Activated CD4-positive, alpha-beta T cell treated with anti-CD3 and anti-CD28 coated beads, Interleukin-10, Interleukin-2, amounts not matched to agents 100 ng/mL and 50 ng/mL, durations not matched to agents 16 hours and 8 hours (primary cell): ENCODE measurements at regions not wholly inside any gene's neighbourhood (a gene's known extent, or its start where the extent isn't known, plus 50 kb on each side); places are given as distances from the start of the nearest gene placed in this dataset.

Source experiments
- DNase-seq: peaks from one replicate; pipeline ENCODE4 v3.0.0-alpha.2; 2020

GRCh38 chr6:40312213-40313015 is 274.8 kb downstream of the LRFN2 start:
- DNase-seq = no peak

DNA sequence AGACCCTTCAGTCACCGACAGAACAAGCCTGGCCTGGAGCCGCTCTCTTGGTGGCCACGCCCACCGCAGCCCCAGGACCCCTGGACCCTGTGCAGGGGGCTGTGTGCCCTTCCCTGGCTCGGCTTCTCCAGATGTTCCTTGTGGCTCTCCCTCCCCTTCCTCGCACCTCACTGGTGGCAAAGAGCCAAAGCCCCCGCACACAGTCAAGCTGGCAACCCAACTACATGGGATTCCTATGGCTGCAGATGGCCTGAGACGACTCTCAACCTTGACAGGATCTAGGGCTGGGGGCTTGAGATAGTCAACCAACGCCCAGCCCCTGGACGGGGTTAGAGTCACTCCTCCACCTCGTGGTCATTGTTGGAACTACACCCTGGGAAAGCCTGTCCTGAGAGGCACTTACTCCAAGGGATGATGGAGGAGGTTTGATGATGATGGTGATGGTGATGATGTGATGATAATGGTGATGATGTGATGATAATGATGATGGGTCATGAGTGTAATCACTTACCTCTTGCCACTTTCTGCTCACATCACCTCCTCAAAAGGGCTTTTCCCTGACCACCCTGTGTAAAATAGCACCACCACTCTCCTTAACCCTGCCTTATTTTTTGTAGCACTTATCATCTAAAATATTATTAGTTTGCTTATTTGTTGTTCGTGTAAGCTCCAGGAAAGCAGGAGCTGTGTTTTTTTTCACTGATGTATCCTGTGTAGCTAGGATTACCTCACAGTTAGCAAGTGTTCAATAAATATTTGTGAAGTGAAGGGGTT is 278.4 kb downstream of the LRFN2 start:
- DNase-seq = peak; percentile 62

DNA sequence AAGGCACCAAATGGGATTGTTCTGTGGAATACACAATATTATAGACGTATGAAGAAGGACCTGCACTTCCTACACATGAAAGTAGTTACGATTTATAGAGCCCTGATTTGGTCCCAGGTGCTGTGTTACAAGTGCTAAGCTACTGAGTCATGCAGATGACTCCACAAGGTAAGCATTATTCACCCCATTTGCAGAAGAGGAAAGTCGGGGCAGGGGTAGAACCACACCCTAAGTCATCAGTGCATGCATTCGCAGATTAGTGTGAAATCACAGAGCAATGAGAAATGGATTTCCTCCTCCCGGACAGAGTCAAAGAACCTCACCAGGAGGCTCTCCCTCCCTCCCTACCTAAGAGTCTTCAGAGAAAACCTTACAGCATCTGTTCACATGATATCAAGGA is 279.5 kb downstream of the LRFN2 start:
- no peak for DNase-seq

DNA sequence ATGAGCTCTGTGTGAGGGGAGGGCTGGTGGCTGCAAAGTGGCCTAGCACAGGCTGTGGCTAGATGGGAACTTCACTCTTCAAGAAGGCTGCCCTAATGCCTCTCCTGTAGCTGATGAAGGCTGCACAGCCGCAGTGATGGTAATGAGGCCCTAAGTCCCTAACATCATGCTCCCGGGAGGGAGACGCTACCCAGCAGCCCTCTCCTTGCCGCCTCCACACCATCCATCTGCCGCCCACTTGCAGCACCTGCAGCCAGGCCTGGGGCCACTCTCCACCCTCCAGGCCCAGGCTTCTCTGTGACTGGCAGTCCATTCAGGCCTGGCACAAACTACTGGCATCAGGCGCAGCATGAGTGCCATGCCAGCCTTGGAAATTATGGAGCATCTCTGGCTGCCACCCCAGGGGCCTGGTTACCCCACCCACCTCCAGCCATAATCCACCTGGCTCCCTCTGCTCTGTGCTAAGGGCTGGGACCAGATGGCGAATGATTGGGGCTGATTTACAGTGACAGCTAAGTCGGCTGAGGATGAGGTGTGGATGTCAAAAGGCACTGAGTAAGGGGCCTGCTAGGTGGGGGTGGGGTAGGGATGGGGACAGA is 284.2 kb downstream of the LRFN2 start:
- DNase-seq = no peak

- no peak for DNase-seq
Measured at GRCh38 chr6:40299681-40300080, 287.5 kb downstream of the LRFN2 start.

DNA sequence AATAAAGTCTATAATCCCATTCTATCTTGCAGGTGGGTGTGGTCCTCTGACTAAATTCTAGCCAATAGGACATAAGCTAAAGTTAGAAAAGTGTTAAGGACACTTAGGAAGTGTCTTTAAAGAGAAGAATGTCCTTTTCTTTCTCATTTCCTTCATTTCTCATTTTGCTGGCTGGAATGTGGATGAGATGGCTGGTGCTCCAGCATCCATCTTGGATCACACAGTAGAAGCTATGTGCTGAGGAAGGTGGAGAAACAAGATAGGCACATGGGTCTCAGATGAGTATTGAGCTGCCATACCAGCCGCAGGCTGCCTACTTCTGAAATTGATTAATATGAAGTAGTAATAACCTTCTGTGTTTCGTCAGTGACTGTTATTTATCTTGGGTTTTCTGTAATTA is 289.0 kb downstream of the LRFN2 start:
- no peak for DNase-seq

GRCh38 chr6:40295251-40295950 is 291.8 kb downstream of the LRFN2 start:
- no peak for DNase-seq

DNA sequence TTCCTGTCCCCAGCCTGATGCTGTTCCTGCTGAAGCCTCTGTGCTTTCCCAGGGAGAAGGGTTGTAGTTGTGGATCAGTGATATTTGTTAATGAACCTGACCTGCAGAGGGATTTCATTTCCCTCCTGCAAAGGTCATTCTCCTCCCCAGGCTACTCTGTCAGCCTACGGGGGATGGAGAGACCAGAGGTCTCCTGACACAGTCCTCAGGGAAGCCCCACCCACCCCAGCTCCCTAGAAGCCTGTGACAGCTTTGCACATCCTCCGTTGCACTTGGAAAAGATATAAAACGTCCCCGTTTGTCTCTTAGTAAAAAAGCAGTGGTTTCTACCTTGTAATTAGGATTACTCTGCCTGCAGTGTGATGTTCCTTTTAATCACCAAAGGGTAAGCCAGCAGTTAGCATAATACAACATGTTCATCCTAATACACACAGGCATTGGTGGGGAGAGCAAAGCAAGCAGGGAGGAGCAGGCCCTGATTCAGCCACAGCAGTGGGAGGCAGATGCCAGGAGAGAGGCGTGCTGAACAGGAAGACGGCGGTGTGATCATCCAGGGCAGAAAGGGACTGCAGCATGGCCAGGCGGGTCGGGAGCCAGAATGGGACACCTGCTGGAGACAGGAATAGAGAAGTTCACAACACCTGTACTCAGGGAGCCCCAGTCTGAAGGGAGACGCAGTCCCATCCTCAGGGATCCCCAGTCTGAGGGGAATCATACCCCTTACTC is 293.5 kb downstream of the LRFN2 start:
- DNase-seq = no peak

- DNase-seq = no peak
Measured at GRCh38 chr6:40293060-40293459, 294.1 kb downstream of the LRFN2 start.

GRCh38 chr6:40290816-40291215 is 296.3 kb downstream of the LRFN2 start:
- DNase-seq = no peak

DNA sequence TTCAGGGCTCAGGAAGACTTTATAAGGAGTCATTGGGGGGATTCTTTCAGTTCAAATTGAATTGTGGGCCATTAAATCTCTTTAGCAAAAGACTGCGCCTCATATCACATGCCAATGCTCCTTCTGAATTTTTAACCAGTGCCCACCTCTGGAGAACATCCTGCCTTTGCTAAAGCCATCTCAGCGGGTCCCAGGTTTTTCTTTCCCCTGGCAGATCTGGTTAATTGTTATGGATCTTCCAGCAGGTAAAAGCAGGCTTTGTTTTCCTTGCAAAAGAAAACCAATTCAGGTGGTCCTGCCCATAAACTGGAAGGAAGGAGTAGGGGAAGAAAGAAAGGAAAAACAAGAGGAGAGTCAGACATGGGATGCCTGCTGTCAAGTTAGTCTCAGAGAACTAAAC is 298.2 kb downstream of the LRFN2 start:
- DNase-seq = no peak

DNA sequence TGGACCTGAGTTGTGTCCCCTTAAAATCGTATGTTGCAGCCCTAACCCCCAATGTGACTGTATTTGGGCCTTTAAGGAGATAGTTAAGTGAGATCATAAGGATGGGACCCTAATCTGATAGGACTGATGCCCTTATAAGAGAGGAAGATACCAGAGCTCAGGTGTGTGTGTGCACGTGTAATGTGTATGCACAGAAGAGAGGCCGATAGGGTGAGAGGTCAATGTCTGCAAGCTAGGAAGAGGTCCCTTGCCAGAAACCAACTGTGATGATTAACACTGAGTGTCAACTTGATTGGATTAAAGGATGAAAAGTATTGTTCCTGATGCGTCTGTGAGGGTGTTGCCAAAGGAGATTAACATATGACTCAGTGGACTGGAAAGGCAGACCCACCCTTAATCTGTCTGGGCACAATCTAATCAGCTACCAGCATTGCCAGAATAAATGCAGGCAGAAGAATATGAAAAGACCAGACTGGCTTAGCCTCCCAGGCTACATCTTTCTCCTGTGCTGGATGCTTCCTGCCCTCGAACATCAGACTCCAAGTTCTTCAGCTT is 299.8 kb downstream of the LRFN2 start:
- no peak for DNase-seq

- DNase-seq = no peak
Measured at GRCh38 chr6:40286721-40287120, 300.4 kb downstream of the LRFN2 start.

GRCh38 chr6:40285996-40286395 is 301.2 kb downstream of the LRFN2 start:
- no peak for DNase-seq

DNA sequence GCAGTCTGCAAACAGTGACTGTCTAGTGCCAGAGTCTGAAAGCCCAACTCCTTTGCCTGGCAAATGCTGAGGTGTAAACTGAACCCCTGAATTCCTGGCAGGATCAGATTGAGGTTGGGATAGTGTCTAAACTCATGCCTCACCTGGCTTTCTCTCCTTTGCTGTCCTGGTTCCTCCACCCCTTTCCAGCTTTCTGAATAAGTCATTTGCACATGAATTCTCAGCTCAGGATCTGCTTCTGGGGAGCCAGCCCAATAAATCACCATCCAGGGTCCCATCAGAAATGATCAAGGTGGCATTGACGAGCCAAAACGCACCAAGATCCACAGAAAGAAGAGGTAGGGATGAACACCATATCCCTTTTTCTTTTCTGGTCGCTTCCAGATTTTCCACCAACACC is 301.6 kb downstream of the LRFN2 start:
- DNase-seq = no peak

- no peak for DNase-seq
Measured at GRCh38 chr6:40282986-40283385, 304.2 kb downstream of the LRFN2 start.

DNA sequence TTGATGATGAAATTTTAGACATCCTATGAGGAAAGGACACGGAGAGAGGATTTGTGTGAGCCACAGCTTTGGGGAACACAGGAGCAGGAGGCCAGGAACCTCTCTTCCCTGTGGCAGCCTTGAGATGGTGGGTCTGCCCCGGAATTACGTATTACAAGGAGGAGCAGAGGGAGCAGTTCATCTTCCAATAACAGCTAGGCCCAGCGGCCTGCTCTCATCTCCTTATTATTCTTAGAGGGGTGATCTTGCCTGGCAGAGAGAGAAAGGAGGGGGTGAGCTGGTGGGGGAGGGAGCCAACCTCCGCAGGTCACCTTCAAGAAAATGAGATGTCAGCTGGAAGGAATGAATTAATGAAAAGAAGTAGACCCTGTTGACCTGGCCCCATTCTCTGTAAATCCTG is 305.8 kb downstream of the LRFN2 start:
- DNase-seq = no peak

GRCh38 chr6:40280231-40280630 is 306.9 kb downstream of the LRFN2 start:
- DNase-seq = no peak

DNA sequence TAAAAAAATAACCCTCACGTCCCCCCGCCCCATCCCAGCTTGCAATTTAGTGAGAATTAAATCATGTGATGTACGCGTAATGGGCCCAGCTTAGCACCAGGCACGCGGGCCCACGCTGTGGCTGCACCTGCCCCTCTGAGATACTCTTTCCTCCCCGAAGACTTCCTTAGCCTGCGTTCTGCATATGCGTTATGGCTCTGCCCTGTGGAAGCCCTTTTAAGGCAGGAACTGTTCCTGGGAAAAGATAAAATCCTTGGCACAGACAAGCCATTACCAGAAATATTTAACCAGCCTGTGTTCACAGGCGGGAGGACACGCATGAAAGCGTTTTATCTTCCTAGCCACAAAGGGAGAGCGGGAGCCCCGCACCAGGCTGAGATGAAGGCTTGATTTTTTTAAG is 311.0 kb downstream of the LRFN2 start:
- DNase-seq = no peak

- no peak for DNase-seq
Measured at GRCh38 chr6:40274058-40274457, 313.1 kb downstream of the LRFN2 start.

- no peak for DNase-seq
Measured at GRCh38 chr6:40268614-40269013, 318.6 kb downstream of the LRFN2 start.

DNA sequence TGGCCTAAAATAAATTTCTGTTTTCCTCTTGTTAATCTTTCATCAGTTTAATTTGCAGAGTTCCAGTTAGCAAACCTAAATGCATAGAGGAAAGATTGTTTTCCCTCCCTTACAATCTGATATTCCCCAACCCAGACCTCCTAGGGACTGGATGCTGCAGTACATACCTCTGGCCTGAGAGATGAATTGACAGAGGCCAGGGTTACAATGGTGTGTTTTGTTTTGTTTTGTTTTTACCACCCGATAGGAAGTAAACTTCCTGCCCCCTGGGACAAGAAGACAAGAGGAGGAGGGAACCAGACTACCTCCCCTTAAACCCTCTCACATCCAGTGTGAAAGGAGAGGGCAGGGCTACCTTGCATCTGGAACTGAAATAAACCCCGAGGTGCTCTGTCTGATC is 319.0 kb downstream of the LRFN2 start:
- DNase-seq = no peak
